NCI-H1092 (cell line): ENCODE measurements at regions not wholly inside any gene's neighbourhood (a gene's known extent, or its start where the extent isn't known, plus 50 kb on each side); places are given as distances from the start of the nearest gene placed in this dataset.

Experiments used
- DNase-seq: peaks from one replicate; lab custom pipeline; 2025; lab: John Stamatoyannopoulos, UW

DNA sequence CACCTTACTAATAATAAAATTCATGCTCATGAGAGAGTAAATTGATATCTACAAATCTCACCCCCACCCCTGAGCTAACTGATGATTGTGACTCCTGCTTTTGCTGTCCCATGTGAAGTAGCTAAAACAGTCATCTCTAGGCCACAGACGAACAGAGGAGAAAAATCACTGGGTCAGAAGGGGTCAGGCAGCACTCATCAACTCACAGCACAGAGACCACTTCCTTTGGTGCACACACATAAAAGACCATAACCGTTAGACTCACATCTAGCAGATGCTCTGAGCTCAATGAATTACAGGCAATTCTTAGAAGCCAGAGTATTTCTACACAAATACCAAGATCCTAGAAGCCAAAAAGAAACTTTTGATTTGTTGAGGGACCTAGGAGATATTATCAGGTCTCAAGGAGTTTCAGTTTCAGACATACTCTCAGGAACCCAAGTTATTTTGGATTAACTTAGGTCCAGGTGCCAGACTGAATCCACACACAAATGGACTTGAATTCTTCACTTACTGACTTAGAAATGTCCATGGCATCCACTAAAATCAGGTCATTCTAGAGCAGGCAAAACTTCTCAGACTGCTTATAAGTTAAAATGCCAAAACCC is 65.0 kb upstream of the TES start:
- no peak for DNase-seq

DNA sequence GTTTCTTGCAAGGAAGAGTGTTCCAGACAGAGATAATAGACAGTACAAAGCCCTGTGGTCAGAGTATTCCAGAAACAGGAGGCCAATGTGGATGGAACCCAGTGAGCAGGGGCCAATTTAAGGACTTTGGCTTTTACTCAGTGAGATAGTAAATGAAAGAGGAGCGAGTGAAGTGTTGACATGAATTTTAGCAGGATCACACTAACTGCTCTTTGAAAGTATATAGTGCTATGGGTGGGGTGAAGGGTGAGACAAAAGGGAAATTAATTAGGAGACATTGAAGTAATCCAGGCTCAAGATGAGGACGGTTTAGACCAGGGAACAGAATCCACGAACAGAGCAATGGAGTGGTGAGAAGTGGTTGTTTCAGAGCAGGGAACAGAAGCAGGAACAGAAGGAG is 62.2 kb upstream of the TES start:
- DNase-seq = no peak

DNA sequence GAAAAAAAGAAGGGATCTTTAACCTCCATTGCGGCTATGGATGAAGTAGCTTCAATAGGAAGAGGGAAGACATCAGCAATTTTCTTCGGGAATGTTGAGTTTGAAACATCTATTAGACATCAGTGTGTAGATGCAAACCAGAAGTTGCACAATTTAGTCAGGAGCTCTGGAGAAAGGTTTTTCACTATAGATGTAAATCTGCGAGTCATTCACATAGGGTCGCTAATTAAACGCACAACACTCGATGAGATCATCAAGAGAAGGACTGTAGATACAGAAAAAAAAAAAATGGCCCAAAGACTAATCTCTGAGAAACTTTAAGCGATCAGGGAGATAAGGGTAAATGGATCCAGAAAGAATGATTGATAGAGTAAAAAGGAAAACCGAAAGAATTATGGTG is 61.7 kb upstream of the TES start:
- DNase-seq = no peak

DNA sequence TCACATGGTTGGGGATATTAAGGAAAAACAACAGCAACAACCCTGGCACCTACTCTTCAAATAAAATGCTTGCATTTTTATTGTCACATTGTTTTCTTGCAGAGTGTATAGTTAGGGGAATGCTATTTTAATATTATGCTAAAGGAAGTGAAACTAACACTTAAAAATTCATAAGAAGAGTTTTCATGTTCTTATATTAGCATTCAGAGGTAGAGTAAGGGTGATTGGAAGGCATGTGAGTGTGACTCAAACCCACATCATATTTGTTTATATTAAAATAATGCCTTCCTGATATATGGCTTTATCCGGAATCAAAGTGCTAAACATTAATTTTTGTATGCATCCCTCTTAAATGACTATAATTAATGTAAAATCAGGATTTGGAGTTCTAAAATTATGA is 59.8 kb upstream of the TES start:
- no peak for DNase-seq

DNA sequence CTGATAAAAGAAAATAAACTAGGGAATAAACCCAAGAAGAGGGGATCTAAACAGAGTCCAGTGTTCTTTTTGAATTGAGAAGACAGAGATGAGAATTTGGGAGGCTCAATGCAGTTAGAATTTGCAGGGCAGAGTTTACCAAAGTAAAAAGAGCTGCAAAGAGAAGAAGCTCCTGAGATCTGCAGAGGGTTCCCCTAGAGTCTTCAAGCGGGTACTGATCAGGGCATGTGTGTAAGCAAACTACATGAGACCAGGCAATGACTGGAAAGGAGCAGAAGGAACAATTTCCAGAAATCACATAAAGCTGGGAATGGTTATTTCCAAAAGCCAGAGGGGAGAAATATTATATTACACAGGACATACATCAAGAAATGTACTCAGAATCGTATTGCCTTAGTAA is 58.1 kb upstream of the TES start:
- no peak for DNase-seq

DNA sequence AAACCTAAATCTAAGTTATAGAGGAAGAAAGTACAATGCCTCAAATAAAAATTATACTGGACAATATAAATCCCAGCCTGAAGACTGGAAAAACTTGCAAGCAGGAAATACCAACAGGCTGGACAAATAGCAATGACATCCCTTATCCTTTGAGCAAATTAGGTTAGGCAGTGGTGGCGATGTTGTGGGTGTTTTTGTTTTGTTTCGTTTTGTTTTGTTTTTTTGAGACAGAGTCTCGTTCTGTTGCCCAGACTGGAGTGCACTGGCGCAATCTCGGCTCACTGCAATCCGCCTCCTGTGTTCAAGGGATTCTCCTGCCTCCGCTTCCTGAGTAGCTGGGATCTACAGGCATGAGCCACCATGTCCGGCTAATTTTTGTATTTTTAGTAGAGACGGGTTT is 57.3 kb upstream of the TES start:
- no peak for DNase-seq

DNA sequence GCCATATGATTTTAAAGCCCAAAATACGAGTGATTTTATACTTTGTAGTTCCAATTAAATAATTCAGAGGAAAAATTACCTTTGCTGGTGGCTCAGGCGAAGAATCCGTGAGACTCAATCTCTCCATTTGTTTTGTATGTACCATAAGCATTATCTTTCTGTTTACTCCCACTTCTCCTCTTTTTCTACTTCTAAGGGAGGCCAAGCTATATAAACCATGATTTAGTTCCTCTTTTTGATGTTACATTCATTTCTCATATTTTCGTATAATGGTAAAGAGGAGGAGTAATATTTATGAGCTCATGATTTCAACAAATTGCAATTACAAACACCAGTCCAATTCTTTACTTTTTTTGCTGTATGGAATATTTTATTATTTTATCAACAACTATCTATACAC is 50.6 kb upstream of the TES start:
- DNase-seq = no peak
